HepG2 (cell line): ENCODE measurements at regions not wholly inside any gene's neighbourhood (a gene's known extent, or its start where the extent isn't known, plus 50 kb on each side); places are given as distances from the start of the nearest gene placed in this dataset.

ENCODE experiments used
- ATAC-seq: fragments of 200-7000 bp; cut with Tn5 transposase; 3 replicates; pipeline ENCODE4 v1.9.1; 2020; ENCODE audit warnings: mild to moderate bottlenecking, moderate library complexity
- BruUV-seq: library from RNA; stranded (reverse); fragments of 400-500 nt; replicated peaks from 2 replicates; lab custom pipeline; 2021; lab: Mats Ljungman, UMichigan
- CTCF ChIA-PET: fragments of 300-600 bp; formaldehyde crosslinking; extraction: SDS; loops from one replicate; lab custom pipeline; 2021; ENCODE audit warnings: low total read pairs, inconsistent platforms, low intra/inter-chr PET ratio; lab: Yijun Ruan, JAX
- POLR2A ChIA-PET: fragments of 350-600 bp; sonication (Branson Sonifier 250); formaldehyde crosslinking; loops from one replicate; lab custom pipeline; 2020; ENCODE audit warnings: antibody characterized with exemption, inconsistent platforms; lab: Yijun Ruan, JAX
- DNase-seq: peaks from one replicate; pipeline ENCODE4 v3.0.0-alpha.2; 2015; ENCODE audit warnings: low spot score
- FAIRE-seq: peaks from 3 replicates; lab custom pipeline; 2011; peaks lifted over from hg19 to GRCh38; lab: Jason Lieb, UNC
- H2AFZ ChIP-seq: one replicate; pipeline ENCODE4 v1.6.1; 2011; ENCODE audit warnings: low read length, inconsistent platforms
- H3K27ac ChIP-seq: fragments of 300-600 bp; 3 replicates; pipeline ENCODE4 v1.8.0; 2011; ENCODE audit warnings: mixed run types, mild to moderate bottlenecking, mixed read lengths, low read length, inconsistent platforms; ENCODE audit not compliant: insufficient read depth; ENCODE audit errors: extremely low read length
- H3K27me3 ChIP-seq, 2 experiments: fragments of 200-600 bp in 1 of 2; 2 replicates in 1 of 2; 3 replicates in 1 of 2; pipeline versions ENCODE4 v1.6.0 to v1.8.0; 2011; ENCODE audit warnings: low read length in 2 of 2, mild to moderate bottlenecking in 2 of 2, moderate library complexity in 2 of 2, inconsistent platforms in 1 of 2; ENCODE audit not compliant: insufficient read depth in 2 of 2, control insufficient read depth in 1 of 2
- H3K36me3 ChIP-seq, 2 experiments: fragments of 200-600 bp in 1 of 2; replicated peaks in 1 of 2; 2 replicates in 1 of 2; 3 replicates in 1 of 2; pipeline versions ENCODE4 v1.5.1 to v1.8.0; 2011; ENCODE audit warnings: low read length in 2 of 2, inconsistent platforms in 1 of 2; ENCODE audit not compliant: insufficient read depth in 2 of 2, control insufficient read depth in 1 of 2
- H3K4me1 ChIP-seq: 2 replicates; pipeline ENCODE4 v1.5.1; 2012; ENCODE audit warnings: low read length, inconsistent platforms; ENCODE audit not compliant: insufficient read depth
- H3K4me2 ChIP-seq: 2 replicates; pipeline ENCODE4 v1.6.0; 2011; ENCODE audit warnings: low read depth, low read length, inconsistent platforms
- H3K4me3 ChIP-seq, 3 experiments: fragments of 200-600 bp in 1 of 3; sonication (generic), shearing (Covaris generic) in 1 of 3; replicated peaks in 1 of 3; 2 replicates each; pipeline ENCODE4 v1.5.1; 2011 to 2016; ENCODE audit warnings: low read length in 3 of 3, inconsistent platforms in 2 of 3, low read depth in 2 of 3, mild to moderate bottlenecking in 2 of 3, control low read depth in 1 of 3, mixed read lengths in 1 of 3; ENCODE audit not compliant: insufficient read depth in 1 of 3
- H3K79me2 ChIP-seq: one replicate; pipeline ENCODE4 v1.6.1; 2011; ENCODE audit warnings: low read length, inconsistent platforms; ENCODE audit not compliant: insufficient read depth
- H3K9ac ChIP-seq: 2 replicates; pipeline ENCODE4 v1.6.0; 2011; ENCODE audit warnings: mild to moderate bottlenecking, low read depth, low read length, inconsistent platforms; ENCODE audit not compliant: insufficient read depth
- H3K9me3 ChIP-seq: 2 replicates; pipeline ENCODE4 v1.5.1; 2012; ENCODE audit warnings: mild to moderate bottlenecking, low read length
- H4K20me1 ChIP-seq: 2 replicates; pipeline ENCODE4 v1.6.0; 2011; ENCODE audit warnings: inconsistent platforms, mild to moderate bottlenecking, low read length, moderate library complexity; ENCODE audit not compliant: insufficient read depth
- CSRNP1 ChIP-seq: sonication (generic); formaldehyde crosslinking; IDR thresholded peaks from 2 replicates; pipeline ENCODE4 v1.8.1; 2023; ENCODE audit warnings: mild to moderate bottlenecking, missing genetic modification reagents
- HOXA7 ChIP-seq: sonication (generic); formaldehyde crosslinking; IDR thresholded peaks from 2 replicates; pipeline ENCODE4 v1.8.1; 2022; ENCODE audit warnings: mild to moderate bottlenecking, missing genetic modification reagents, moderate library complexity
- MEF2D ChIP-seq: sonication (generic); formaldehyde crosslinking; IDR thresholded peaks from 2 replicates; pipeline ENCODE4 v1.5.1; 2020; ENCODE audit warnings: mild to moderate bottlenecking, missing genetic modification reagents
- NBN ChIP-seq: fragments of 450-650 bp; conservative IDR thresholded peaks from 2 replicates; pipeline ENCODE4 v1.6.1; 2017
- RAD21 ChIP-seq: fragments of 450-650 bp; formaldehyde crosslinking; IDR thresholded peaks from 2 replicates; pipeline ENCODE4 v1.5.0; 2020; ENCODE audit warnings: mild to moderate bottlenecking
- RAD51 ChIP-seq: fragments of 450-650 bp; IDR thresholded peaks from 2 replicates; pipeline ENCODE4 v1.6.1; 2016; ENCODE audit warnings: borderline replicate concordance
- RELA ChIP-seq: sonication (generic); formaldehyde crosslinking; IDR thresholded peaks from 2 replicates; pipeline ENCODE4 v1.4.0; 2020; ENCODE audit warnings: missing genetic modification reagents
- TRAFD1 ChIP-seq: sonication (generic); formaldehyde crosslinking; IDR thresholded peaks from 2 replicates; pipeline ENCODE4 v1.5.1; 2020; ENCODE audit warnings: missing genetic modification reagents, mild to moderate bottlenecking, borderline replicate concordance
- ZNF331 ChIP-seq: sonication (generic); formaldehyde crosslinking; IDR thresholded peaks from 2 replicates; pipeline ENCODE4 v1.4.0; 2020; ENCODE audit warnings: missing genetic modification reagents
- WGBS: methylation state at CpG from one replicate; pipeline ENCODE4 v1.1.6; 2017; ENCODE audit warnings: low lambda C conversion rate; 5-methylcytosine and 5-hydroxymethylcytosine counted together
- in situ Hi-C: cut with HindIII; loops from 2 replicates; pipeline ENCODE4 v1.10.0; 2017; ENCODE audit warnings: low pct_unique_long_range_greater_than_20kb; ENCODE audit not compliant: extremely low pct_ligation_motif_present
- intact Hi-C: fragments of 100-400 bp; cut with micrococcal nuclease; formaldehyde crosslinking; loops from one replicate; pipeline ENCODE4 v1.10.0; 2022; ENCODE audit not compliant: unreplicated experiment

- TF ChIP-seq TRAFD1 (CRISPR knock-in tag) (no peak), MEF2D (CRISPR knock-in tag) (no peak)
Measured at GRCh38 chr1:17958704-17959103, 148.9 kb upstream of the IGSF21 start (continued).

- ATAC-seq, result no peak
- no peaks in the 10 kb centered on the region for H3K36me3 ChIP-seq
- BruUV-seq, result no TSS peak
- intact Hi-C loops, result no loop called here
- no peak for DNase-seq
- FAIRE-seq, result no peak
- TF ChIP-seq HOXA7 (CRISPR knock-in tag), result no peak
- no peak for TF ChIP-seq NBN
- no peak for TF ChIP-seq CSRNP1 (CRISPR knock-in tag)
- no peak for TF ChIP-seq RELA (CRISPR knock-in tag)
- TF ChIP-seq ZNF331 (CRISPR knock-in tag), result no peak
- no peak for TF ChIP-seq RAD51
- TF ChIP-seq RAD21, result no peak
- TF ChIP-seq, all 625 proteins: peak for 0
- ChIA-PET CTCF (no interaction called here), POLR2A (no interaction called here)
- Histone ChIP-seq H4K20me1 (no peaks in the 10 kb centered on the region), H2AFZ (no peak overlapping the region), H3K27ac (no peak overlapping the region), H3K9ac (no peak overlapping the region), H3K27me3 (peaks cover 0 to 3% of the 10 kb centered on the region in 2 experiments; a peak in 1 of 5 replicates), H3K4me3 (no peak overlapping the region), H3K9me3 (no peaks in the 10 kb centered on the region), H3K4me2 (no peak overlapping the region), H3K4me1 (no peaks in the 10 kb centered on the region), H3K79me2 (no peaks in the 10 kb centered on the region)
- in situ Hi-C loops, result no loop called here
- WGBS, result 42% methylated on average over 8 of the region's 10 CpGs
Measured at GRCh38 chr1:17963513-17963912, 144.1 kb upstream of the IGSF21 start.
